GM19025 (cell line): ENCODE measurements at regions not wholly inside any gene's neighbourhood (a gene's known extent, or its start where the extent isn't known, plus 50 kb on each side); places are given as distances from the start of the nearest gene placed in this dataset.

Experiments
- ATAC-seq: cut with Tn5 transposase; IDR thresholded peaks from one replicate; pipeline ENCODE4 v1.9.1; 2021; ENCODE audit warnings: mild to moderate bottlenecking, low read depth, moderate library complexity; ENCODE audit not compliant: unreplicated experiment

- ATAC-seq, result no peak
Observed at GRCh38 chr5:113789769-113790168, 276.3 kb downstream of the YTHDC2 start.

GRCh38 chr5:113792806-113793205 lies 279.3 kb downstream of the YTHDC2 start:
- no peak for ATAC-seq

GRCh38 chr5:113794981-113795380 lies 281.5 kb downstream of the YTHDC2 start:
- no peak for ATAC-seq

- ATAC-seq, result no peak
Observed at GRCh38 chr5:113800686-113801085, 287.2 kb downstream of the YTHDC2 start.

GRCh38 chr5:113804264-113804663 lies 290.8 kb downstream of the YTHDC2 start:
- no peak for ATAC-seq

- no peak for ATAC-seq
Observed at GRCh38 chr5:113804943-113805342, 291.4 kb downstream of the YTHDC2 start.

- ATAC-seq, result no peak
Observed at GRCh38 chr5:113806250-113806649, 292.8 kb downstream of the YTHDC2 start.

GRCh38 chr5:113806904-113807303 lies 293.4 kb downstream of the YTHDC2 start:
- no peak for ATAC-seq

GRCh38 chr5:113807427-113807991 lies 294.0 kb downstream of the YTHDC2 start:
- ATAC-seq, result no peak

- ATAC-seq, result no peak
Observed at GRCh38 chr5:113808956-113809355, 295.5 kb downstream of the YTHDC2 start.

GRCh38 chr5:113809626-113810025 lies 296.1 kb downstream of the YTHDC2 start:
- no peak for ATAC-seq

GRCh38 chr5:113813466-113813865 lies 300.0 kb downstream of the YTHDC2 start:
- no peak for ATAC-seq

GRCh38 chr5:113817683-113818082 lies 304.2 kb downstream of the YTHDC2 start:
- no peak for ATAC-seq

GRCh38 chr5:113823696-113824095 lies 310.2 kb downstream of the YTHDC2 start:
- ATAC-seq, result no peak

- no peak for ATAC-seq
Observed at GRCh38 chr5:113824307-113824706, 310.8 kb downstream of the YTHDC2 start.

GRCh38 chr5:113825176-113825575 lies 311.7 kb downstream of the YTHDC2 start:
- no peak for ATAC-seq

GRCh38 chr5:113846941-113847340 lies 333.4 kb downstream of the YTHDC2 start:
- ATAC-seq, result no peak

GRCh38 chr5:113864437-113864836 lies 350.9 kb downstream of the YTHDC2 start:
- ATAC-seq, result no peak

- ATAC-seq, result no peak
Observed at GRCh38 chr5:113866763-113867162, 353.3 kb downstream of the YTHDC2 start.

GRCh38 chr5:113869611-113870010 lies 356.1 kb downstream of the YTHDC2 start:
- ATAC-seq, result no peak

- no peak for ATAC-seq
Observed at GRCh38 chr5:113871972-113872371, 358.5 kb downstream of the YTHDC2 start.

- no peak for ATAC-seq
Observed at GRCh38 chr5:113875096-113875495, 361.6 kb downstream of the YTHDC2 start.

- ATAC-seq, result no peak
Observed at GRCh38 chr5:113891491-113891890, 378.0 kb downstream of the YTHDC2 start.
